Astrocyte (in vitro differentiated cells and primary cell): ENCODE measurements at regions not wholly inside any gene's neighbourhood (a gene's known extent, or its start where the extent isn't known, plus 50 kb on each side); places are given as distances from the start of the nearest gene placed in this dataset.

Source experiments
- DNase-seq: peaks from one replicate; pipeline ENCODE4 v3.0.0-alpha.2; 2010; ENCODE audit warnings: low read depth
- FAIRE-seq: peaks from 2 replicates; lab custom pipeline; 2011; peaks lifted over from hg19 to GRCh38; lab: Jason Lieb, UNC
- H2AFZ ChIP-seq: 2 replicates; pipeline ENCODE4 v1.6.0; 2012; ENCODE audit warnings: low read depth, low read length, inconsistent platforms
- H3K27ac ChIP-seq: 2 replicates; pipeline ENCODE4 v1.5.1; 2011; ENCODE audit warnings: low read depth, low read length, inconsistent platforms
- H3K27me3 ChIP-seq: 2 replicates; pipeline ENCODE4 v1.6.0; 2011; ENCODE audit warnings: low read length, inconsistent platforms; ENCODE audit not compliant: insufficient read depth
- H3K36me3 ChIP-seq: 2 replicates; pipeline ENCODE4 v1.5.1; 2011; ENCODE audit warnings: low read length, inconsistent platforms; ENCODE audit not compliant: insufficient read depth
- H3K4me1 ChIP-seq: 2 replicates; pipeline ENCODE4 v1.5.1; 2011; ENCODE audit warnings: low read length, inconsistent platforms; ENCODE audit not compliant: insufficient read depth
- H3K4me2 ChIP-seq: 2 replicates; pipeline ENCODE4 v1.6.0; 2012; ENCODE audit warnings: low read length, inconsistent platforms
- H3K4me3 ChIP-seq: 2 replicates; pipeline ENCODE4 v1.5.1; 2011; ENCODE audit warnings: low read depth, mild to moderate bottlenecking, low read length, inconsistent platforms; ENCODE audit not compliant: insufficient read depth
- H3K79me2 ChIP-seq: 2 replicates; pipeline ENCODE4 v1.6.0; 2012; ENCODE audit warnings: mild to moderate bottlenecking, low read length, inconsistent platforms; ENCODE audit not compliant: insufficient read depth
- H3K9ac ChIP-seq: 2 replicates; pipeline ENCODE4 v1.6.0; 2012; ENCODE audit warnings: mild to moderate bottlenecking, low read length, inconsistent platforms
- H3K9me3 ChIP-seq: 2 replicates; pipeline ENCODE4 v1.5.1; 2012; ENCODE audit warnings: low read depth, mild to moderate bottlenecking, low read length, inconsistent platforms; ENCODE audit not compliant: insufficient read depth
- H4K20me1 ChIP-seq: 2 replicates; pipeline ENCODE4 v1.6.0; 2012; ENCODE audit warnings: low read length, inconsistent platforms; ENCODE audit not compliant: insufficient read depth
- H3K27ac Mint-ChIP-seq: one replicate; pipeline ENCODE4 v1.8.0; 2021; ENCODE audit warnings: mild to moderate bottlenecking, mixed read lengths; ENCODE audit not compliant: unreplicated experiment
- H3K27me3 Mint-ChIP-seq: one replicate; pipeline ENCODE4 v1.8.0; 2021; ENCODE audit warnings: low read depth, mixed read lengths; ENCODE audit not compliant: unreplicated experiment
- H3K36me3 Mint-ChIP-seq: one replicate; pipeline ENCODE4 v1.8.0; 2021; ENCODE audit warnings: low read depth, mixed read lengths; ENCODE audit not compliant: unreplicated experiment
- H3K4me1 Mint-ChIP-seq: one replicate; pipeline ENCODE4 v1.8.0; 2021; ENCODE audit warnings: low read depth, mixed read lengths; ENCODE audit not compliant: unreplicated experiment
- H3K4me3 Mint-ChIP-seq: one replicate; pipeline ENCODE4 v1.8.0; 2021; ENCODE audit warnings: mild to moderate bottlenecking, moderate library complexity, mixed read lengths; ENCODE audit not compliant: unreplicated experiment
- H3K9me3 Mint-ChIP-seq: one replicate; pipeline ENCODE4 v1.8.0; 2021; ENCODE audit warnings: mild to moderate bottlenecking, mixed read lengths; ENCODE audit not compliant: unreplicated experiment
- CTCF ChIP-seq: IDR thresholded peaks from 2 replicates; pipeline ENCODE4 v1.5.1; 2011; ENCODE audit warnings: low read depth, mild to moderate bottlenecking, inconsistent platforms, low read length, moderate library complexity; ENCODE audit not compliant: insufficient read depth
- EZH2 ChIP-seq: IDR thresholded peaks from 2 replicates; pipeline ENCODE4 v1.6.1; 2012; ENCODE audit warnings: mild to moderate bottlenecking, low read length, inconsistent platforms; ENCODE audit not compliant: insufficient read depth

- no peaks in the 10 kb centered on the region for H3K36me3 Mint-ChIP-seq
- Histone ChIP-seq H3K4me1 (no peaks in the 10 kb centered on the region), H4K20me1 (no peaks in the 10 kb centered on the region), H2AFZ (no peak overlapping the region), H3K4me2 (no peak overlapping the region), H3K9me3 (no peaks in the 10 kb centered on the region), H3K27ac (no peak overlapping the region), H3K4me3 (no peak overlapping the region), H3K27me3 (no peaks in the 10 kb centered on the region), H3K36me3 (no peaks in the 10 kb centered on the region), H3K79me2 (no peaks in the 10 kb centered on the region), H3K9ac (no peak overlapping the region)
- H3K4me1 Mint-ChIP-seq, result no peaks in the 10 kb centered on the region
- H3K9me3 Mint-ChIP-seq, result no peaks in the 10 kb centered on the region
- TF ChIP-seq EZH2 (no peak), CTCF (no peak)
- peaks cover 35% of the 10 kb centered on the region for H3K27me3 Mint-ChIP-seq
- DNase-seq (no peak), FAIRE-seq (peak; percentile 5)
- no peak overlapping the region for H3K27ac Mint-ChIP-seq
- no peak overlapping the region for H3K4me3 Mint-ChIP-seq
Measured at GRCh38 chr9:73031350-73031749, 78.5 kb upstream of the ALDH1A1 start.

GRCh38 chr9:73030370-73031030, 77.6 kb upstream of the ALDH1A1 start:
- H3K36me3 Mint-ChIP-seq, result no peaks in the 10 kb centered on the region

More at GRCh38 chr9:73030370-73031030, 77.6 kb upstream of the ALDH1A1 start:
- no peaks in the 10 kb centered on the region for H3K9me3 ChIP-seq
- no peak overlapping the region for H3K4me2 ChIP-seq
- no peak for DNase-seq
- no peaks in the 10 kb centered on the region for H3K36me3 ChIP-seq
- no peak overlapping the region for H3K27ac ChIP-seq
- no peaks in the 10 kb centered on the region for H3K79me2 ChIP-seq
- no peak overlapping the region for H3K9ac ChIP-seq
- H2AFZ ChIP-seq, result no peak overlapping the region
- no peaks in the 10 kb centered on the region for H4K20me1 ChIP-seq
- no peaks in the 10 kb centered on the region for H3K4me1 ChIP-seq
- peaks cover 27% of the 10 kb centered on the region for H3K27me3 Mint-ChIP-seq
- no peaks in the 10 kb centered on the region for H3K9me3 Mint-ChIP-seq
- no peak overlapping the region for H3K27ac Mint-ChIP-seq
- H3K27me3 ChIP-seq, result no peaks in the 10 kb centered on the region
- H3K4me3 ChIP-seq, result no peak overlapping the region
- H3K4me1 Mint-ChIP-seq, result no peaks in the 10 kb centered on the region
- TF ChIP-seq CTCF, result no peak
- TF ChIP-seq EZH2, result no peak
- no peak overlapping the region for H3K4me3 Mint-ChIP-seq
- FAIRE-seq, result no peak
